GM19023 (cell line): ENCODE measurements at regions not wholly inside any gene's neighbourhood (a gene's known extent, or its start where the extent isn't known, plus 50 kb on each side); places are given as distances from the start of the nearest gene placed in this dataset.

Experiments
- ATAC-seq: cut with Tn5 transposase; IDR thresholded peaks from one replicate; pipeline ENCODE4 v1.9.1; 2021; ENCODE audit warnings: mild to moderate bottlenecking, moderate library complexity; ENCODE audit not compliant: unreplicated experiment

DNA sequence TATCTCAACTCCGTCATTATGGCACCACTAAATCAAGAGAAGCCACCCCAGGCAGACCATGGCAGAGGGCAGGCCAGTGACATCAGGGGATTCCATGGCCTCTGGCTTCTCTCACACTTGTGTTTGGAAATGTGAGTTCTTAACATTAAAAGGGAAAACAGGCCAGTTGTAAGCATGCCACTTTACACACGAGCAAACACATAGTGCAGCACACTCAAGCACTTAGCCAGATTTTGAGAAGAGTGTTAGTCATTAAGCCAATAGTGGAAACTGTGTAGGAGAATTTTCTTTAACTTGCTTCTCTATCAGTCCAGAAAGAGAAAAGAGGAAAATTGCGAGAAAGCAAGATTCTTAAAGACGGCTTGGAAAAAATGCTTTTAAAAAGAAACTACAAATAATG, 401.5 kb downstream of the TDRD3 start:
- no peak for ATAC-seq

- no peak for ATAC-seq
These were observed 400.1 kb downstream of the TDRD3 start for GRCh38 chr13:60797112-60797511.

DNA sequence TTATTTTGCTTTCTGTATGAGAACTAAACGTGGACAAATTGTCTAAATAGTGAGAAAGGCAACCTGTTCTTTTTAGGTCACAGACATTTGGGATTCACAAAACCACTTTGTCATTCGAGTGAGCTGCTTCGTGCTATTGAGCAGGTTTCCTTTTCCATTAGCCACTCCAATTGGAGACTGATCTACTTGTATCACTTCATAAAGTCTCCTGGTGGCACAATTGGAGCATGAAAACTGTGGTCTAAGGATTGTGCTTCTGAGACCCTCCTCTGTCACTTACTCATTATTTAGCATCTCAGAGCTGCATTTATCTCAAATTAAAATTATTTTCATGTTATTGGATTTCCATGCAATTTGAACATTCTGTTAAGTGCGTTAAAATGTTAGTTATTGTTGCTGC, 397.7 kb downstream of the TDRD3 start:
- ATAC-seq = no peak

DNA sequence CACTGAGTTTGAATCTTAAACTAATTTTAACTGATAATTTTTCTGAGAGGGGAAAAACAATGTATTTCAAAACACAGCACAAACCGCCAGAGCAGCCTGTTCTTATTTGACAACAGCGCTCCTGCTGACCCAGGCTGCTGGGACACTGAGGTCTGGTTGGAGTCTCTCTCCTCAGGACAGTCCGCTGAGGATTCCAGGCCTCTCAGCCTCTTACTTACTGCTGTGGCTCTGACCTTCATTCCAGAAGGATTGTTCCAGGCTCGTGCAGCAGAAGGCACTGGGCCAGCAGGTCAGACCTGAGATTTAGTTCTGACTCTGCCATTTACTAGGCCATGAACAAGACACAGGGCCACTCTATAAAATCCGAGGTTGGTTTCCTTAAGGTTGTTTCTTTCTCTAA, 393.6 kb downstream of the TDRD3 start:
- no peak for ATAC-seq

DNA sequence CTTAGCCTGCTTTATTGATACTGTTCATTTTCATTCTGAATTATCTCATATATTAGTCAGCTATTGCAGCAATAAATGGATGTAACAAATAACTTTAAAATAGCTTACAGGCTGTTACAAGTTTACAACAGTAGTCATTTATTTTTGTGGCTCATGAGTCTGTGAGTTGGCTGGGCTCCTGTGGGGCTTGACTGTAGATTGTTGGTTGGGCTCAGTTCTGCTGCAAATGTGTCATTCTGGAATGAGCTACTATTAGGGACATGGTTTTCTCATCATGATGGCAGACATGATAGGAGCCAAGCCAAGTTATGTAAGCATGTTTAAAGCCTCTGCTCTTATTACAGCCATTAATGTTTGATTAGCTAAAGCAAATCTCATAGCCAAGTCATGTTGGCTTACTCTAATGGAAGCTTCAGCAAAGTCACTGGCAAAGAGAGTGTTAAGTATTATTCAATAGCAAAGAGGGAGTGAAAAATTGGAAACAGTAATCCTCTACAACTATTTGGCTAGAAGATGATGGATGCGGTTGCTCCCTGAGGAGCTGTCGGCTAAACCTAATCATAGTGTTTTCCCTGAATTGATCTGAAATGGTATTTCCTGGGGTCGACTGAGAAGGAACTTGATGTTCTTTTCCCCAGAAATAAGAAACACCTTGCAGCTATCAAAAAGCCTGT, 391.3 kb downstream of the TDRD3 start:
- no peak for ATAC-seq

DNA sequence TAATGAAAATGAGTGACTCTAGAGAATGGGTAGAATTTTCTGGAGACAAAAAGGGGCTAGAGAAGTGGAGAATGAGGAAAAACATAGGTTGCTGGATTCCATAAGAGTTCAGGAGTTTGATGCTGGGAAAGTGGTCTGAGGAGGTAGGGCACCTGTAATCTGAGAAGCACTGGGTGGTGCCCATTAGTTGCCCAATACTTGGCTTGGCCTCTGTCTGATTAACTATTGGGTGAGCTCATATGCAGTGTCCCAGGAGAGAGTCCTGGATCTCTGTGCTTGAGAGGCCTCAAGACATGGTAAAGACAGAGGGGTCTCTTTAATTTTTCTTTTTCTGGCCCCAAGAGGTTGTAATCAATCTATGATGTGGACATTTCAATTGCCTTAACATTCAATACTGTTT, 390.1 kb downstream of the TDRD3 start:
- no peak for ATAC-seq

- ATAC-seq = no peak
These were observed 375.7 kb downstream of the TDRD3 start for GRCh38 chr13:60772726-60773125.

DNA sequence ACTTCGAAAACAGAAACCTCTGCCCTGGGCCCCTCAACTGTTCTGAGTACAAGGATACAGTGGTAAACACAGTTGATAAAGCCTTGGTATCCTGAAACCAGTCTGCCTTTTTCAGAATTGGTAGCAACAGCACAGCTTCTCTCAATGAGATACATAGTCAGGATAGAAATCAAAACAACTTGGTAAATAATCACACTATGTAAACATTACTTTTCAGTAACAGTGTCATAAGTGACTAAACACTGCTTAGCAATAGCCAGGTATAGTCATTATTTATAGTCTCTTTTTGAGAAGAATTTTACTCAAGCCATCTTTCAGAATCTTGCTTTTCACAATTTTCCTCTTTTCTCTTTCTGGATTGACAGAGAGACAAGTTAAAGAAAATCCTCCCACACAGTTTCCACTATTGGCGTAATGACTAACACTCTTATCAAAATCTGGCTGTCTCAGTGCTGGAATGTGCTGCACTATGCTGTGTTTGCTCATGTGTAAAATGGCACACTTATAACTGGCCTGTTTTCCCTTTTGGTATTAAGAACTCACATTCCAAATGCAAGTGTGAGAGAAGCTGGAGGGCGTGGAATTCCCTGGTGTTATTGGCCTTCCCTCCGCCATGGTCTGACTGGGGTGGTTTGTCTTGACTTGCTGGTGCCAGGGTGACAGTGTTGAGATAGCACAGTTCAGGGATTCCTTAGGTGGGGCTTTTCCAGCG, 368.8 kb downstream of the TDRD3 start:
- no peak for ATAC-seq

DNA sequence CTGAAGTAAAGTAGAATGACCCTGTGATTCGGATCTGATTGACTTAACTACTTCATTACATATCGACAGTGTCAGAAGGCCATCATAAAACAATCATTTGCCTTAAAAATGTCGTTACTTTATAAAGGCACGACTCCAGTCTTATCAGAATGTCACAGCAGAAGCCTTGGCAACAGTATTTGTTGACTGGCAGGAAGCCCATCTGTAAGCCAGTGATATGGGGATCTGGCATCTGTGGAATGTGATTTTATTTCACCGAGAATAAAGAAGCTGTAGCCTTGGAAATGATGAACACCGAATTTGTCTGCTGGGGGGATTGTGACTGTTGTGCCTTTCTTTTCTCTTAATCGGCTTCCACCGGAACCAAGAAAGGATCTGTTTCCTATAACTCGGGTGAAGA, 362.5 kb downstream of the TDRD3 start:
- no peak for ATAC-seq

GRCh38 chr13:60758637-60759036, 361.6 kb downstream of the TDRD3 start:
- ATAC-seq = no peak

DNA sequence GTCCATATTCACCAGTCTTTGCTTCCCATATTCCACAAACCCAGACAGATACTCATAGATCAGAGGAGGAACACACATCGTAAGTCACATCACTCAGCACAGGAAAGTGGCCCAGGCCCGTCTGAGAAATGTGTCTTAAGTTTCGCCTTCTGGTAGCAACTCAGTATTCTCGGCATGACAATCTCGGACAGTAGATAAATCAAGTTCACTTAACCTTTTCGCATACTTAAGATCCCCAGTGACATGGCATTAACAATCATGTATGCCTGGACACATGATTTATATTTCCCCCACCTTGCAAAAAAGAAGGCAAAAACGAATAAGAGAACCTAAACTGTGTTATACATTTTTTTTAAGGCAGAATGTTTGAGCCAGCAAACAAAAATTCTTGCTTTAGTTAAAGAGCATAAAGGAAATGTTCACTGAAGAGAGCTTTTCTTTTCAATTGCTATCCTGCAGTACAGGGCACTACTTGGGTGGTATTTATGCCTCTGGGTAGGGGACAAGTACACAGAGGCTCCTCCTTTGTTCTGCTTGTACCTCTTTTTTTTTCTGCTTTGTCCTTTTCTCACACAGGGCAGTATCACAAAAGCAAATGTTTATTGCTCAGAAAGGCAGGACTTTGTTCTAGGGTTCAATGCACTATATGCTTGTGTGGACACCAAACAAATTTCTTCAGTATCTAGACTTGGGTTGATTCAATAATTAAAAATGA, 360.6 kb downstream of the TDRD3 start:
- ATAC-seq = no peak

GRCh38 chr13:60756306-60756705, 359.3 kb downstream of the TDRD3 start:
- ATAC-seq = no peak

DNA sequence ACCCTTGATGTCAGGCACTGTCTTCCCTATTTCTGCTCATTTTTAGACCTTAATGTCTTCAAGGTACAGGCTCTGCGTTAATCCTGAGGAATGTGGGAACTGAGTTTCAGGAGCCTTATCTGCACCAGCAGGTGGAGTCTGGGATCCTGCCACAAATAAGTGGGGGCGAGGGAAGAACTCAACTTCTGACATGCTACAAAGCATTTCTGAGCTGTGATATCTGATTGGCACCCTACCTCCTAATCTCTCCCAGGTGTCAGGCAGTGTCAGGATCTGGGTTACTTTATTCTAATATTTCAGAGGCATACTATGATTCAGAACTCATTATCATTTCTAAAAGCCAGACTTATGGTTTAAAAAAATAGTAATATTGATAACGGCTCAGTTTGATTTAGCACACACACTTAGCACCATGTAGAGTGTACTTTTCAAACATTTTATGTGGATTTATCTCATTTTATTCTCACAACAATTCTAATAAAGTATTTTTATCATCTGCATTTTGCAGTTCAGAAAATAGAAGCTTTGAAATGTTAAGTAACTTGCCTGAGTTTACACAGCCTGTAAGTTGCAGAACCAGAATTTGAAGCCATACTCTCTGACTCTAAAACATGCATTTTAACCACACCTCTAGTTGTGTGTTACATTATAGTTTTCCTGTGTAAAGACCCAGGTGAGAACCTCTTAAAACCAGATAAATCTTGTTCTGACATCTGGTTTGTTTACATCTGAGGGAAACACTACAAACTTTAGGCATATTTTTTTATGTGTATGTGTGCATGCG, 358.6 kb downstream of the TDRD3 start:
- ATAC-seq = no peak

DNA sequence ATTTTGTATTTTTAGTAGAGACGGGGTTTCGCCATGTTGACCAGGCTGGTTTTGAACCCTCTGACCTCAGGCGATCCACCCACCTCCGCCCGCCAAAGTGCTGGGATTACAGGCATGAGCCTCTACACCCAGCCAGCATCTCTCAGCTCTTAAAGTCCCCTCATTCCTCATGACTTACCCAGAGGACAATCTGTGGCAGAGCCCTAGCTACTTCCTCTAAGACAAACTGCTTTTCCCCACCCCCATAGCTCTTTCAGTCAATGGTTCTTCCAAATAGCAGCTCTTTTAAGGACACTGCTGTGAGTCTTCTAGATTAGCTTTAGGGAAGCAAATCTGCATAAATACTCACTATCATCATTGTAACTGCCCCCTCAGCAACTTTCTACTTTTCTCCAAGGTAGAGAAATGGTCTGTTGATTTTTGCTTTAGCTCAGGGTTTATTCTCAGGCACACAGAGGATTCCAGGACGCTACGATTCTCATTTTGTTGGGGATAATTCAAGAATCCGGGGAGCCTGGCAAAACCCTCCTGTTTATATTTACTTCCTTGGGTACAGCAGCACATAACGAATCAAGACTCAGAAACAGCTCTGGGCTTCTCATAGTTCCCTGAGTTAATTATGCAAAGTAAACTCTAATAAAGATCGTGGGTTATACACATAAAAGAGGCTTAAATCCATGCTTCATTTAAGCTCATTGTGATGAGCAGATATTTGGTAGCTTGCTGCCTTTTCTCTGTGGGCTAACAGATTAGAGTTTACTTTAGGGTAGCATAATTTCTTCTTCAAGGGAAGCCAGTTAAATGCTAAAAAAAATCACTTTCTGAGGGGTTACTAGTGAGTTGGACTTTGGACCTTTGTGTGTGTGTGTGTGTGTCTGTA, 357.4 kb downstream of the TDRD3 start:
- no peak for ATAC-seq

DNA sequence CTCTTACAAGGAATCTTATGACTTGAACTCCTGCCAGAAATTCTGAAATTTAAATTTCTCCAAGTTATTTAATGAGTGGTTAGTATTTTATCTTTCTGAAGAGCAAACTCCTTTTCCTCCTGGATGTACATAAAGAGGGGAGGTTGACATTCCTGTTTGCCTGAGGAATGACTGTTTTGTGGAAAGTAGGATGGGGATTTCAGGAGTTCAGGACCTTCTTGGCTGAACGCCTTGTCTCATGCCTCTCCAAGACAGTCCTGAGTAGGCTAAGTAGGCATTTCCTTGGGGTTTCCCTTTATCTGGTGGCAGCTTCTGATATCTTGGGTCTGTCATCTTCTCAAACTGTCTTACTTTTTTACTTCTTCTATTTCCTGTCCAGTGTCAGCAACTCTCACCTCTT, 356.6 kb downstream of the TDRD3 start:
- no peak for ATAC-seq

DNA sequence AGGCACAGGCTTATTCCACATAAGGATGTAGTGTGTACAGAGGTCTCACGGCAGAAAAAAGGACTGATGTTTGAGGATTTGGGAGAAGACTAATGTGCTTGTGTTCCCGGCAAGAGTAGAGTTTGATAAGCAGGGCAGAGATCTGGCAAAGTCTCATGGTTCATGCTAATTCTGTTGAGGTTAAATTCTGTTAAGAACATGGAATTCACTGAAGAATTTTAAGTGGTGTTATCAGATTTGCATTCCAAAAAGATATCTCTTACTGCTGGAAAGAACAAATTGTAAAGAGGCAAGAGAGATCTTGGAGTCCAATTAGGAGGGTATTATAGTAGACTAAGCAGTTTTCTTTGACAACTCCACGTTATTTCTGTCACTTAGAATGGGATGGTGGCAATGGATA, 348.3 kb downstream of the TDRD3 start:
- no peak for ATAC-seq

DNA sequence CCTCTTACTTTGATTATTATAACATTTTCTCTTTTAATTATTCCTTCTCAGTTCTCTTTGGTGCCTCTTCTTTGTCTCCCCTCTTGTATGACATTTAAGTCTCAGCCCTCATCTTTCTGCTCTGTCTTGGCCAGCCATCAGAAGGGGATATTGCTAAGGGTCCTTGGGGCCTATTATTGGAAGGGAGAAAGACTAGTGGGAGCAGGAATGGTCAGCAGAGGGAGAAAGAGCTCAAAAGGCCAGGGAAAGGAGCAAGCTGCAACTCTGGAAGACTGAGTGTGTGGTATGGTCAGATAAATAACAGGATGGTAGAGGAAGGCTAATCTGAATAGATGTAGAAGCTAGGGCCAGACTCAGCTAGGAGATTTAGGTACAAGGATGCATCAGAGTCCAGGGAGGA, 336.9 kb downstream of the TDRD3 start:
- ATAC-seq = no peak

DNA sequence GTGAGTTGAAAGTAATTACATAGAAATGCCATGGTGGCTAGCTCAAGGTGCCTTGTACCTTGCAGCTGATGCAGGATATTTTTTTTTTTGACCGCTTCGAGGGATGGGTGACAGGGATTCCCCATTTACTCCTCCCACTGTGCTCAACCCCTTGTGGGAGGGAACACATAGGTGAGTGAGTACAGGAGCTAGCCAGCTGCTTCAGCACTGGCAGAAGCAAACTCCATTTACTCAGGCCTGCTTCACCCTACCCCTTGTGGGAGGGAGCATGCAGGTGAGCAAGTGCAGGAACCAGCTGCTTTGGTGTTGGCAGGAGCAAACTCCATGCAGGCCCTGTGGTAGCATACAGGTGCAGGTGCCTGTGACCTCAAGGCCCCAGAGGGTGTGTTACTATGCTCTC, 330.1 kb downstream of the TDRD3 start:
- no peak for ATAC-seq

DNA sequence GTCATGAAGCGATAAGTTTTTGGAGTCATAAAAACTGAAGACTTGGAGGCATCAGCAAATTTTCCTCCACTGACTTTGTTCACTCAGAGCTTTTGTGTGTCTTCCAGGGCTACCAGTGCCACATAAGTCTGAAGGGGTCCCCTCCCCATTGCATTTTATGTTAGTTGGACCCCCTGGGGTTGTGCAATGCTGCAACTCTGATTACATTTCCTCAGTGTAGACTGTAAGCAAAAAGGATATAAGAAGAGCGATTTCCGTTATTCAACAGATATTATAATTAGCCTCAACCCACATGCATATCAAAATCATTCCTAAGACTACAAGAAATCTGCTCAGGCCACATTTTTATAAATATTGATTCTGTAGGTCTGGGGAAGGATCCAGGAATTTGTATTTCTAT, 324.0 kb downstream of the TDRD3 start:
- no peak for ATAC-seq

- ATAC-seq = no peak
These were observed 323.6 kb downstream of the TDRD3 start for GRCh38 chr13:60720590-60720989.
